ENCODE measurements at regions not wholly inside any gene's neighbourhood (a gene's known extent, or its start where the extent isn't known, plus 50 kb on each side); places are given as distances from the start of the nearest gene placed in this dataset.

- peak in 3 of 5 donors; percentile 32 to 51 (median 38) for DNase-seq
- 16 to 32% (median 20%) methylated on average over 3 of the region's 3 CpGs for WGBS, 4 donors
- peak overlapping the region; percentile 60 to 97 (median 92) for H3K27ac ChIP-seq
- no peak for TF ChIP-seq POLR2A (IDR thresholded peaks at IDR 0.05)
- TF ChIP-seq CTCF (IDR thresholded peaks at IDR 0.05): no peak
- H3K4me1 ChIP-seq: peaks cover 0 to 46% (median 9%) of the 10 kb centered on the region in 12 donors
- H3K9me3 ChIP-seq: no peaks in the 10 kb centered on the region
- peak overlapping the region; percentile 39 to 90 (median 74) for H3K4me3 ChIP-seq
- H3K36me3 ChIP-seq: no peaks in the 10 kb centered on the region
- peaks cover 0 to 33% (median 0%) of the 10 kb centered on the region in 9 donors for H3K27me3 ChIP-seq
- peak in 2 of 4 donors; percentile 20 to 29 for ATAC-seq
- intact Hi-C loops (cut with DNase I): loop anchor here in 2 of 10 donors (5.0 to 10.0 kb wide), 3 partner anchors 57 to 1223 kb away; no protein-coding TSS in a partner anchor
Observed at GRCh38 chr10:50993771-50994251, 80.5 kb upstream of the PRKG1 start.

GRCh38 chr10:50997461-50997860 lies 76.8 kb upstream of the PRKG1 start:
- WGBS, 4 donors: 45 to 69% (median 58%) methylated on average over 2 of the region's 2 CpGs
- peaks cover 0 to 17% (median 0%) of the 10 kb centered on the region in 9 donors for H3K27me3 ChIP-seq
- H3K4me3 ChIP-seq: peak overlapping the region in 2 of 12 donors; percentile 10 to 30
- H3K4me1 ChIP-seq: peaks cover 0 to 65% (median 12%) of the 10 kb centered on the region in 12 donors
- TF ChIP-seq CTCF (IDR thresholded peaks at IDR 0.05) (no peak), POLR2A (IDR thresholded peaks at IDR 0.05) (no peak)
- H3K36me3 ChIP-seq: no peaks in the 10 kb centered on the region
- intact Hi-C loops (cut with DNase I): loop anchor here in 3 of 10 donors (5.0 to 10.0 kb wide), 2 partner anchors 427 to 1215 kb away; no protein-coding TSS in a partner anchor
- H3K27ac ChIP-seq: peak overlapping the region in 7 of 12 donors; percentile 20 to 69 (median 36)
- H3K9me3 ChIP-seq: no peaks in the 10 kb centered on the region
- ATAC-seq (no peak), DNase-seq (no peak)

GRCh38 chr10:50999163-50999562 lies 75.1 kb upstream of the PRKG1 start:
- TF ChIP-seq CTCF (IDR thresholded peaks at IDR 0.05) (no peak), POLR2A (IDR thresholded peaks at IDR 0.05) (no peak)
- 80 to 91% (median 84%) methylated on average over 2 of the region's 2 CpGs for WGBS, 4 donors
- DNase-seq: no peak
- intact Hi-C loops (cut with DNase I): loop anchor here in 3 of 10 donors (5.0 to 10.0 kb wide), 2 partner anchors 426 to 1213 kb away; no protein-coding TSS in a partner anchor
- no peak overlapping the region for H3K4me3 ChIP-seq
- peaks cover 0 to 60% (median 6%) of the 10 kb centered on the region in 12 donors for H3K4me1 ChIP-seq
- H3K9me3 ChIP-seq: no peaks in the 10 kb centered on the region
- peak overlapping the region in 1 of 12 donors; percentile 26 for H3K27ac ChIP-seq
- no peaks in the 10 kb centered on the region for H3K36me3 ChIP-seq
- H3K27me3 ChIP-seq: no peaks in the 10 kb centered on the region
- no peak for ATAC-seq

GRCh38 chr10:51000164-51000563 lies 74.1 kb upstream of the PRKG1 start:
- WGBS, 4 donors: 61 to 75% (median 66%) methylated on average over 3 of the region's 3 CpGs
- ATAC-seq: peak in 1 of 4 donors; percentile 48
- no peak for TF ChIP-seq POLR2A (IDR thresholded peaks at IDR 0.05)
- TF ChIP-seq CTCF (IDR thresholded peaks at IDR 0.05): no peak

More at GRCh38 chr10:51000164-51000563, 74.1 kb upstream of the PRKG1 start:
- H3K4me3 ChIP-seq: no peak overlapping the region
- H3K36me3 ChIP-seq: no peaks in the 10 kb centered on the region
- H3K27me3 ChIP-seq: no peaks in the 10 kb centered on the region
- H3K27ac ChIP-seq: peak overlapping the region in 7 of 12 donors; percentile 2 to 52 (median 23)
- H3K4me1 ChIP-seq: peaks cover 0 to 58% (median 6%) of the 10 kb centered on the region in 12 donors
- no peak for DNase-seq
- intact Hi-C loops (cut with DNase I): loop anchor here in 8 of 10 donors (5.0 to 10.0 kb wide), 7 partner anchors 47 to 1217 kb away; no protein-coding TSS in a partner anchor
- H3K9me3 ChIP-seq: no peaks in the 10 kb centered on the region
